Iris pigment epithelial cell (primary cell): ENCODE measurements at regions not wholly inside any gene's neighbourhood (a gene's known extent, or its start where the extent isn't known, plus 50 kb on each side); places are given as distances from the start of the nearest gene placed in this dataset.
A peak's percentile ranks its signal among the peaks of the same experiment; 100 is the strongest.
"Not testable (repeated sequence)": the region's sequence is repeated elsewhere in the genome, so short reads cannot be mapped to it uniquely, and the experiment has no call there.

Experiments used
- DNase-seq: peaks from one replicate; pipeline ENCODE4 v3.0.0-alpha.2; 2011; ENCODE audit warnings: low read depth

DNA sequence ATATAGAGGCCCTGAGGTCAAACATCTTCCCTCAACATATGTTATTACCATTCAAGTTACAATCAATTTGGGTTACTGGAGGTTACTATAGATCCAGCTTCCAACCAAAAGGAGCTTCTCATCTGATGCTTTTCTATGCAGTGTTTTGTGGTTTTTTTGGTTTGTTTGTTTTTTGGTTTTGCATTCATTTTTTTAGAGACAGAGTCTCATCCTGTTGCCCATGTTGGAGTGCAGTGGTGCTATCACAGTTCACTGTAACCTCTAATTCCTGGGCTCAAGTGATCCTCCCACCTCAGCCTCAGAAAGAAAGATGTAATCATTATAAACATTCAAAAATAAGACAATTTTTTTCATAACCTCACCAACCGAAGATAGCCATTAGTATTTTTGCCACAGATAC, 124.4 kb upstream of the JARID2 start:
- no peak for DNase-seq

DNA sequence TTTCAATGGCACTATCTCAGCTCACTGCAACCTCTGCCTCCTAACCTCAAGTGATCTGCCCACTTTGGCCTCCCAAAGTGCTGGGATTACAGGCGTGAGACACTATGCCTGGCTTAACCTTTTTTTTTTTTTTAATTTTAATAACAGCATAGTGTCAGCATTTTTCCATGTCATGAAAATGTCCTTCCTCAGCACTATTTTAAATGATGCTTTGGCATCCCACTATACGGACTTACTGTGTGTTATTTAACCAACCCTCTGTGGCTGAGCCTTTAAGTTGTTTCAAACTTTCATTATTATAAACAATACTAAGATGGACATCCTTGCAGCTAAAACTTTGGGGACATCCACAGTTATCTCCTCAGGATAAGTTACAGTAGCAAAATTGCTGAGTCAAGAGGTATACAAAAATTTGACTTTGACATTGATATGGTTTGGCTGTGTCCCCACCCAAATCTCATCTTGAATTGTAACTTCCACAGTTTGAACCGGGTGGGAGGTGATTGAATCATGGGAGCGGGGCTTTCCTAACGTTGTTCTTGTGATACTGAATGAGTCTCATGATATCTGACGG, 123.8 kb upstream of the JARID2 start:
- DNase-seq = no peak

DNA sequence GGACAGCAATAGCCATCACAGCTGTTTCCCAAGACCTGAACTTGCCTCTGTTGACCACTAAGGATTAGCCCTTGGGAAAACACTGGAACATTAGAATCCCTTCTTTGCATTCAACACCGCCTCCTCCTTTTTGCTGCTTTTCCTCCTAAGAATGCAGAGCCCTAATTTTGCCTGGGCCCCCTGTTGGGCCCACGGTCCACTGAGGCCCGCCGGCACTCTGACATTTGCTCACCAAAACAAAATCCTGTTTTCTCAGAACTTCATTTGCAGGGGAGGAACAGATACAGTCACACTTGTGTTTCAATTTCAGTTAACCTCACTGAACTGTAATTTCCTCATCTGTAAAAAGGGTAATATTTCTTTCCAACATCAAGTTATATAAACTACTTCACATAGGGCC, 116.0 kb upstream of the JARID2 start:
- DNase-seq = no peak

DNA sequence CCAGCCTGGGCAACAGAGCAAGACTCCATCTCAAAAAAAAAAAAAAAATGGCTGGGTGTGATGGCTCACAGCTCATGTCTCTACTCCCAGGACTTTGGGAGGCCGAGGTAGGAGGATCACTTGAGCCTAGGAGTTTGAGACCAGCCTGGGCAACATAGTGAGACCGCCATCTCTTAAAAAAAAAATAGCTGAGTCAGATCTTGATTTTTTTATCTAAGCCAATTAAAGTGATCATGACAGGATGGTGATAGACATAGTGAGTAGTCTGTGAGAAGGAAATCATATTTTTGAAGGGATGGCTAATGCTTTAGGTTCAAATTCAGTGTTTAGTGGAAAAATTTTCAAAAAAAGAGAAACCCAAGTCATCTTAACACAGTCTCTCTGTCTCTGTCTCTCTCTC, 114.6 kb upstream of the JARID2 start:
- DNase-seq = no peak

DNA sequence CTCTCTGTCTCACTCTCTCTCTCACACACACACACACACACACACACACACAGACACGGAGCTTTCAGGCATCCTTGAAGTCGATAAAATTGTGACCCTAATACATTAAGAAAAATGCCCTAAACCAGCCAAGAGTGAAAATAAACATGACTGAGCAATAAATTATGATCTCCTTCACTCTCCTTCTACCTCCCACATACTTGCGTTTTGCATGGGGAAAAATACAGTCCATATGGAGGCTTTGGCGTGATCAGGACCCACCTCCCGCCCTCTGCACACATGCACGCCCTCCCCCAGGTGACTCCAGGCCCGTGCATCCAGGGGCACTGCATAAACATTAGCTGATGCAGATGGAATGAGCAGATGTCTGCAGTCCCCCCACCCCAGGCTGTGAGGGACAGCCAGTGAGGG, 114.2 kb upstream of the JARID2 start:
- DNase-seq = no peak

DNA sequence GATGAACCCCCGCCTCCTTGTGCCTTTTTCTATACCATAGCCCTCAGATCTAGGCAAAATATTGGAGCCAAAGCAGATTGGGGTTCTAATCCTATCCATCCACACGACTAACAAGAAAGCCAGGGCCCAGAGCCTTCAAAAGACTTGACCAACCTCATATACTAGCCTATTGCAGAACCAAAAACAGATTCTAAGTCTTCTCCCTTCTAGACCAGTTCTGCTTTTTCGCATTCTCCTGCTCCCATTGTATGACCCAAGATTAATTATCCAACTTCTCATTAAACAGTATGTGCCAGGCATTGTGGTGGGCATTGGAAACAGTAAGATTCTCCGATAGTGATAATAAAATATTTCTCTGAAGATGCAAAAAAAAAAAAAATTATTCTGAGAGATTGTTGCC, 113.7 kb upstream of the JARID2 start:
- no peak for DNase-seq

DNA sequence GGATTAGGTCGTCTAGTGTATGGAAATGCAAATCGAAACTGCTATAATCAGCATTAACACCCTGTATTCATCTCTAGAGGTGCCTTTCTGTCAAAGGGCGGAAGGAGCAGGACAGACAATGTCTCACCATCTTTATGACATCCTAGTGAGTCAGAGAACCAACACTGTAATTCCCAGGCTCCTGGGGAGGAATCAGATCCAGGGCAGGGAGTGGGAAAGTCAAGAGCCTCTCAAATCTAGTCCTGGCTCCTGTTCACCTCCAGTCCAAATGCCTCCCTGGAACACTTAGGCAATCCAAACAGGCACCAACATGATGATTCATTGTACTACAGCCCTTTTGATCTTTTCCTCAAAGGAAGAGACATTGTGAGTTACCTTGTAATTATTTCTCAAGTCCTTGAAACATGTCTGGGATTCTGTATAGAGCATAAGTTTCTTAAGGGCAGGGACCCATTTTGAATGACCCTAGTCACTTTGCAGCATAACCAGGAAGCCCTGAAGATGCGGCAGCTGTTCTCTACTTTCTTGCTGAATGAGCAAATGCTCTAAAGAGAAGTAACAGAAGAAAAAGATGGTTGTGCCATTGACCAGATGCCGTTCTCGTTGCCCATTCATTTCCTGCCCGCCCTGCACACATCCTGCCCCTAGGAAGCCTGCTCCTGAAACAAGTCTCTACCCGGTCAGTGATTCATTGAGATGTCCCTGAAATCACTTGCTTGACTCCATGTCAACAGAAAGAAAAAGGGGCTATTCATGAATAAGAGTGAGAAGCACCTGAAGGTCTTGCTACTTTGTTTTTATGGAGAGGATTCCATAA, 112.8 kb upstream of the JARID2 start:
- peak; percentile 61 for DNase-seq

DNA sequence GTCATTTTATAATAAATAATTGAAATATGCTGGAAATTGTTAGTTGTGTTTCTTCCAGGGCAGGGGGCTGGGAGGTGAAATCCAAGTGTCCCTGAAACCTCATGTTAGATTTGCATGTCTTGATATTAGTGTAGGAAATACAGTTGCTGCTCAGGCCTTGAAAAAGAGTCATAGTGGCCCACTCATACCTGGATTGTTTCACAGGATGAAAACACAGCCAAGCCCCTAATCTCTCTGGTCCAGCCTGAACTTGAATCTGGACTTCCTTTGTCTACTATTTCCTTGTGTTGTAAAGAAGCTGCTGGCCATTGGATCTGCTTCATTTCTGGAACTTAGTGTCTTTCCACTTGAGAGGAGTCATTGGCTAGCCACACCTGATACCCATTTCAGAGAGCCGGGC, 108.8 kb upstream of the JARID2 start:
- no peak for DNase-seq

DNA sequence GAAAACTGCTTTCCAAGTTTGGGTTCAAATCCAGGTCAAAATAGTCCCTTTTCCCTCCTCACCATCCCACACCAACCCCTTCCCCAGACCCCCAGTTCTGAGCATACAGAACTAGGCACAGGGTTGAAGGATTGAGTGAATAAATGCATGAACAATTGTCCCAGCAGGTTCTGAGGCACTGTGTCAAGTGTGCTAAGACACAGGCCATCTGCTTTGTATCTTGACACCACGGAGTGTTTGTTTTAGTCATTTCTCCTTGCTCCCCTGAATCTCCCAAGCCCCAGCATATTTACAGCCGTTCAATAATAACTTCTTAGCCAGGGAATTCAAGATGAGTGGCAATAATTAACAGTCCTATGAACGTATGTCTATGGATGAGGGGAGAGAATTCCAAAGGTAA, 102.8 kb upstream of the JARID2 start:
- DNase-seq = no peak

DNA sequence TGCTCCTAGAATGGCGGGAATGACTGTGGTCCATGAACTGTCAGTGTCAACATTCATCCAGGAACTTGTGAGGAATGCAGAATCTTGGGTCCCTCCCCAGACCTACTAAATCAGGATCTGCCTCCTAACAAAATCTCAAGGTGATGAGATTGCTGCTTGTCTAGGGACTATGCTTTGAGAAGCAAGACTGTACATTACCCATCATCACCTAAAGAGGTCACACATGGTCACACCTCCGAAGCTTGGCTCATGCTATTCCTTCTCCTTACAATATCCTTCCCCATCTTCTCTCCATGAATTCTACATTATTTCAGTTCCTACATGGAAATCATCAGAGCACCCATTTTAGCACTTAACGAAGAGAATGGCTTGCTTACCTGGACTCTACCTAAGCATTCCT, 102.3 kb upstream of the JARID2 start:
- no peak for DNase-seq

DNA sequence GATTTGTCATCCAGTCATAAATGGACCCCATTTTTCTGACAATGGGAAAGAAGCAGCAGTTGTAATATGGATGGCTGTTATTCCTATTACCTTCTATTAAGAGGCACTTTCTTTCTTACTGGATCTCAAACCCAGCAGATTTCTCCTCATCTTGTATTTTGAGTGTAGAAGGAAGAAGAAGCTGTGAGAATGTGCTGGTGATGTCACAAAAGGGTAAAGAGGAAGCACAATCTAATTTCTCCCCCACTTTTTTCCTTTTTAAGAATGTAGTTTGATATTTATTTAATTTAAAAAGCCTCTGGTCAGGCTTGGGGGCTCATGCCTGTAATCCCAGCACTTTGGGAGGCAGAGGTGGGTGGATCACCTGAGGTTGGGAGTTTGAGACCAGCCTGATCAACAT, 100.0 kb upstream of the JARID2 start:
- no peak for DNase-seq

DNA sequence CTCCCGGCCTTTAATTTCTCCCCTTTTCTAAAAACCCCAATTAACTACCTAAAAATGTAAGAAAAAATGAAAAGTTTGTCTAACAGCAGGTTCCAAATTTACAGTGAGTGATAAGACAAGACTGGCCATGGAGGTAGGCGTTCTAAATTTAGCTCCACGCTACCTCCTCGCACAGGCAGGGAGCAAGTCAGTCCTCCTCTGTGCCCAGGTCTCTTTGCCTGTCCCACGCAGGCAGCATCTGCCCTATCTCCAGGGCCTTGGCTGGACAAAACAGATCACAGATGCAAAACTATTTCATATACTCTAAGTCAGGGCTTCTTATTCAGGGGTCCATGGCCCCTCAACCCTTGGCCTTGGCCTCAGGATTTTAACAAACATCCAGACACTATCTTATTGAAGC, 98.0 kb upstream of the JARID2 start:
- no peak for DNase-seq

DNA sequence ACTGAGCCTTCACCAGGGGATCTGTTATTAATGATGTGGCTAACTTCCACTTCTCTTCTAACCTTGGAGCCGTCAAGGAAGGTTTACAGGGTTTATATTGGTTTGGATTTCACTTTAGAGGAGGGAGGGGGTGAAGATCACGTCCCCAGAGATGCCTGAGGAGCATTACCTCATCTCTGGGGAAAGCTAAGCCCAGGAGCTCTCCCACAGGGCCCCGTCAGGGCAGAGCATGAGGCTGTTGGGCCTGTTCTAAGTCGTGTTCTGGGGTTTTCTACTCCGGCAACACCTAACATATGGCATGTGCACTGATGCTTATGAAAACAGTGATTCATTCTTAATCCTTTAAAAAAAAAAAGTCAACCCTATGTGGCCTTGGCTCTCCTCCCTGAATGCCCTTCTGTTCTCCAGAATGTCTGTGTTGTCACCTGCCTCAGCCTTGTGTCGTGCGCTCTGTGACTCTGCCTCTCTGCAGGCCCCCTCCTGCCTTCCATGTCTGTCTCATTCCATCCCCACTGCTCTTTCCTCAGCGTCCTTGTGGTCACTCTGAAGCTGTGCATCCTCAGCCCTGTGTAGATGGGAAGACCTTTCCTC, 97.4 kb upstream of the JARID2 start:
- DNase-seq = peak; percentile 74

DNA sequence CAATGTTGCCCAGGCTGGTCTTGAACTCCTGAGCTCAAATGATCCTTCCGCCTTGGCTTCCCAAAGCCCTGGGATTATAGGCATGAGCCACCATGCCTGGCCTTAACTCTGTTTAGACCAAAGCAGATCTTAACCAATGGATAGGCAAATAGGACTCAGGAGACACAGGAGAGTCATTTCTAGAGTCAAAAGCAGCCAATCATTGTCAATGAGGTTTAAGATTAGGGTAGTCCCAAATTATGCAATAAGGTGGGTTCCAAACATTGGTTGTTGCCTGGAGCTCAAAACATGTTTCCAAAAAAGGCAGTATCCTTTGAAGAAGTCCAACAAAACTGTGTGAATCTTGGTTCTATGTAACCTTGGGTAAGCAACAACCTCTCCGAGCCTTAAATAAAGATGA, 95.7 kb upstream of the JARID2 start:
- no peak for DNase-seq

DNA sequence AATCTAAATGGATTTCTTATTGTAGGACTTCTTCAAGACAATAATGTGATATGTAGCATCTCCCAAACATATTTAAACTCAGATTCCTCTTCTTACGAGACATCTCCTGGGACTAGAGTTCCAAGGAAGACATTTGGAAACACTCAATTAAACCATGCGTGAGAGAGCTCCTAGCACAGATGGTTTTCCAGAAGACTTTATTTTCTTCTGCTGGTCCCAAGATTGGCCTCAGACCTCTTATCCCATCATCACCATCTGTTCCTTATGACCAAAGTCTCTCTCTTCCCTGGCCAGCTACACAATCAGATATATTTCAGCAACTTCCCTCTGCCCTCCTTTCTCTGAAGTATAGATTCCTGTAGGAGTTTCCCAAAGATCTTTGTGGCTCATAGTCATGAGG, 93.2 kb upstream of the JARID2 start:
- no peak for DNase-seq

DNA sequence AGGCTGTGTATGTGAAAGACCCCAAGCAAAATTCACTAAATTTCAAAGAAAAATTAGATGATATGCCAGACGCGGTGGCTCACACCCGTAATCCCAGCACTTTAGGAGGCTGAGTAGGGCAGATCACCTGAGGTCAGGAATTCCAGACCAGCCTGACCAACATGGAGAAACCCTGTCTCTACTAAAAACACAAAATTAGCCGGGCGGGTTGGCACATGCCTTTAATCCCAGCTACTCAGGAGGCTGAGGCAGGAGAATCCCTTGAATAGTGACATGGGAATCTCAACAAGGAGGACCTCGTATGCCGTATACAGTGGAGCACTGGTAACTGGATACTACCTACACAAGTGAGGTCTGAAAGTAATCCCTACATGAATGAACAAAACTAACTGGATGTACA, 92.7 kb upstream of the JARID2 start:
- no peak for DNase-seq

DNA sequence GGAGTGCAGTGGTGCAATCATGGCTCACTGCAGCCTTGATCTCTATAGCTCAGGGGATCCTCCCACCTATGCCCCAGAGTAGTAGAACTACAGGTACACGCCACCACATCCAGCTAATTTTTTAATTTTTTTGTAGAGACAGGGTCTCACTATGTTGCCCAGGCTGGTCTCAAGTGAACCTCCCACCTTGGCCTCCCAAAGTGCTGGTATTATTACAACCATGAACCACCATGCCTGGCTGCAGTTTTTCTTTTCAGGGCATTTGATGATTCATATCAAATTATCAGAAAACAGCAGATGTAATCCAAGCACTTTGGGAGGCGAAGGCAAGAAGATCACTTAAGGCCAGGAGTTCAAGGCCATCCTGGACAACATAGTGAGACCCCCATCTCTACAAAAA, 88.4 kb upstream of the JARID2 start:
- DNase-seq = no peak

DNA sequence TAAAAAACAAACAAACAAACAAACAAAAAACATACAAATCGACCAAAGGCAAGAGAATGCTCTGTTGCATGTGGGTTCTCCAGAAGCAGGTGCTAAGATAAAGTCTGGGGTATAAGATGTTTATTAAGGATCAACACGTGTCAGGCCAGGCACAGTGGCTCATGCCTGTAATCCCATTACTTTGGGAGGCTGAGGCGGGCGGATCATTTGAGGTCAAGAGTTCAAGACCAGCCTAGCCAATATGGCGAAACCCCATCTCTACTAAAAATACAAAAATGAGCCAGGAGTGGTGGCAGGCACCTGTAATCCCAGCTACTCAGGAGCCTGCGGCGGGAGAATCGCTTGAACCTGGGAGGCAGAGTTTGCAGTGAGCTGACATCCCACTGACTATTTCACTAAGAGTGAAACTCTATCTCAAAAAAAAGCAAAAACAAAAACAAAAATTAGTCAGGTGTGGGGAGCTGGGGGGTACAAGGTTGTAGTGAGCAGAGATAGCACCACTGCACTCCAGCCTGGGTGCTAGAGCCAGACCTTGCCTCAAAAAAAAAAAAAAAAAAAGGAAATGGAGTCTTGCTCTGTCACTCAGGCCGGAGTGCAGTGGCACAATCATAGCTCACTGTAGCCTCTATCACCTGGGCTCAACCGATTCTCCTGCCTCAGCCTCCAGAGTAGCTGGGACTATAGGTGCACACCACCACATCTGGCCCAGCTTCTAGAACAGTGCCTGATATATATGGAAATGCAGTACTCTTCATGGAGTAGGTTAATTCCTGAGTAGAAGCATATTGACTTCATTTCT, 86.8 kb upstream of the JARID2 start:
- DNase-seq = no peak

DNA sequence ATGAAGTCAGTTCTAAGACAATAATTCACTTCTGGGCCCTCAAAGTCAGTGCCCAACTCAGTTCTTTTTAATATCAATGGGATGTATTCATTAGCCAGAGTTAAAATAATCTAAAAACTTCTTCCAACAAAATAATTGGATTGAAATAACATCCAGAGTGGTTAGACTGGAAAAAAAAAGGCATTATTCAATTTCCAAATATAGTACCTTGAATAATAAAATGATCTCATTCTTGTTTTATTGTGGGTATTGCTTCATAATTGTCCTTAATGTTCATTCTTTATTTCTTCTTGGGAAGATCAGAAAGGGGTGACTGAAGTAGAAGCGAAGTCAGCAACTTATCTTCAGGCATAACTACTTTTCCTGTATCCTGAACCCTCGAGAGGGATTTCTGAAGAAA, 85.1 kb upstream of the JARID2 start:
- no peak for DNase-seq

DNA sequence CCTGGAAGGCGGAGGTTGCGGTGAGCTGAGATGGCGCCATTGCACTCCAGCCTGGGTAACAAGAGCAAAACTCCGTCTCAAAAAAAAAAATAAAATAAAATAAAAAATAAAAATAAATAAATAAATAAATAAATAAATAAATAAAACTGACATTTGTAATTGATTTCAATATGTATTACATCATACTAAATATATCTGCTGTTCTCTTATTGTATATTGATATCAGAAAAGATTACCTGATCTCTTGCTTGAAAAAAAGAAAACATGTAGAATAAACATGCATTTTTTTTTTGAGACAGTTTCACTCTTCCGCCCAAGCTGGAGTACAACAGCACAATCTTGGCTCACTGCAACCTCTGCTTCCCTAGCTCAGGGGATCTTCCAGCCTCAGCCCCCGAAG, 81.0 kb upstream of the JARID2 start:
- not testable (repeated sequence) for DNase-seq

DNA sequence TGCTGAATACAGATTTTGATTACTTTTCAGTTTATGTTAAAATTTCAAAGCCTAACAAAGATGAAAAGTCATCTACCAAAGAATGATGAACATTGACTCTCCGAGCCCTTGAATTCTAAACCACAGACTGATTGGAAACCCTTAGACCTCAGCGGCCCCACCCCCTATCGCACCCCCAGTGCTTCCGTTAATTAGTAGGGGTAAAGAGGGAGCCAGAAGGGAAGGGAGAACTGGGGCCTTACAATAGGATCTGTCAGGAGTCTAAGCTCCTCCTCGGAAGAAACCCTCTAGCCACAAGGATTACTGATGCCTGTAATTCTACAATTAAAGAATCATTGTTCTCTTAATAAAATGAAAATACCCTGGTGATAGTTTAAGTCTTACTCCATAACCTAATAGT, 79.7 kb upstream of the JARID2 start:
- no peak for DNase-seq

DNA sequence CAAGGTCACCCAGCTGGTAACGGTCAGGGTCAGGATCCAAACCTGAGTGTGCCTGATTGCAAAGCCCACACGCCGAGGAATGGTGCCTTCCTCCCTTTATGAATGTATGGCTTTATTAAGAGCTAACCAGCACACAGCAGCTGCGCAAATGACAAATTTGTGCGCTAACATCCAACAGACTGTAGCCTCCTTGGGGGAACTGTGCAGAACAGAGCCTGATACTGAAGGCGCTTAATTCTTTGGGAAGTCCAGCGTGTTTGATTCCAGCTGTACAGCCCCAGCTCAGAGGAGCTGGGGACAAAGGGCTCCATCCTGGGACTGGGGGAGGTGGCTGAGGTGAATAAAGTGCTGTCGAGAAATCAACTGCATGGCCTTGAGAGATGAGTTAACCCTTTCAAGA, 75.7 kb upstream of the JARID2 start:
- DNase-seq = no peak

DNA sequence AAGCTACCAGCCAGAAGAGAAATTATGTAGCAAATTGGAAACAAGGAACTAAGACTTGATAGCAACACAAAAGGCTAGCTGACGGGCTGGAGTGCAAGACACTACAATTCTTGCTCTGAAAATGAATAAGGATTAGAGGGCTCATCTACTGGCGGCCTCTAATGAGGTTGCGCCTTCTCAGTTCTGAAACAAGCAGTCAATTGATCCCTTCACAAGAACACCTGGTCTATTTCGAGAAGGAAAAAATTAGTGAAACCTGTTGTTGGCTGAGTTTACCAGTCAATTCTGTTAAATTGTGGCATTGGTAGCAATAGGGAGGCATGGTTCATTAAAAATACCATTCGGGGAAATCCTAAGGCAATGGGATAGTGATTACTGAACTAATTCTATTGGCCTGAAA, 74.8 kb upstream of the JARID2 start:
- no peak for DNase-seq
